Activated T-cell treated with anti-CD3 and anti-CD28 coated beads for 4 hours (primary cell): ENCODE measurements at regions not wholly inside any gene's neighbourhood (a gene's known extent, or its start where the extent isn't known, plus 50 kb on each side); places are given as distances from the start of the nearest gene placed in this dataset.
"Not testable (repeated sequence)": the region's sequence is repeated elsewhere in the genome, so short reads cannot be mapped to it uniquely, and the experiment has no call there.

Source experiments
- DNase-seq: peaks from one replicate; pipeline ENCODE4 v3.0.0-alpha.2; 2020

DNA sequence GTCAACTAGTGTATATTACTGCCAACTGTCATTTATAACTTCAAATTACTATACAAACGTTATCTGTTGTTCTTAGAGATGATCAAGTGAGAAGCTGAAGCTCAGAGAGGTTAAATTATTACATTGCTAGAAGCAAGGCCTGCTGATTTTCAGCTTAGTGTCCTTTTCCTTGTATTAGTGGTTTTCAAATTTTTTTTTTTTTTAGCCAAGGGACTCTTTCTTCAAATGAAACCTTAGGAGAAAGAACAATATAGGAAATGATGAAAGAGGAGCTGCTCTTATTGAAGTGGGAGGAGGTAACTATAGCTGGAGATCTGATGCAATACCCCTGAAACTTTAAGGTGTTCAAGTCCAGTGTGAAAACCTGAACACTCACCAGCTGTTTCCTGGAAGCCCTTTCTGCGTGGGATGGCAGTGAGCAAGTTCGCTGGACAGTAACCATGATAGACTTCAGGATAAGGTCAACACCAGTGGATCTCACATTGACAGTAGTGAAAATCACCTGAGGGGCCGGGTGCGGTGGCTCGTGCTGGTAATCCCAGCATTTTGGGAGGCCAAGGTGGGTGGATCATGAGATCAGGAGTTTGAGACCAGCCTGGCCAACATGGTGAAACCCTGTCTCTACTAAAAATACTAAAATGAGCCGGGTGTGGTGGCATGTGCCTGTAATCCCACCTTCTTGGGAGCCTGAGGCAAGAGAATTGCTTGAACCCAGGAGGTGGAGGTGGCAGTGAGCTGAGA, 376.2 kb downstream of the EDEM1 start:
- DNase-seq = no peak

DNA sequence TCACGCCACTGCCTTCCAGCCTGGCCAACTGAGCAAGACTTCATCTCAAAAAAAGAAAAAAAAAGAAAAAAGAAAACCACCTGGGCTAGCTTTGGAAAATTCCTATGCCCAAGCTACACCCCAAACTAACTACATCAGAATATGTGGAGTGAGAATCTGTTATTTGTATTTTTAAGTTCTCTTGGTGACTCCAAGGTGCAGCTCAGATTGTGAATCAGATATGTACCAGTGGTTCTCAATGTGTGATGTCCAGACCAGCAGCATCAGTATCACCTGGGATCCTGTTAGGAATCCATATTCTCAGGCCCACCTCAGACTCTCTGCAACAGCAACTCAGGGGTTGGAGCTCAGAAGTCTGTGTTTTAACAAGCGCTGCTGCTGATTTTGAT, 376.8 kb downstream of the EDEM1 start:
- DNase-seq = no peak

DNA sequence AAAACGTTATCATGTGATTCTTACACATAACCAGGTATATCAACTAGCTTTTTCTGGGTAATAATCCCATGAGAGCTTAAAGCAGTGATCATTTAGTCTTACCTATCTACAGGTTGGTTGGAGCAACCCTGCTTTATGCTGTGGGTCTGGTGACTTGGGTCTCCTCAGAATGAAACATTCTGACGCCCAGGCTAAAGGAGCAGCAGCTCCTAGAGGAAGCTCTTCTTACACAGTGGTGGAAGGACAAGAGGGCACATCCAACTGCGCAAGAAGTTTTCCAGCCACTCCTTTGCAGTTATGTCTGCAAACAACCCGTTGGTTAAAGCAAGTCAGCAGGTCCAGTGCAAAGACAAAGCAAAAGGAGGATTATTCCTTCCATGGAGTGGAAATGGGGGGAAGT, 377.5 kb downstream of the EDEM1 start:
- no peak for DNase-seq

DNA sequence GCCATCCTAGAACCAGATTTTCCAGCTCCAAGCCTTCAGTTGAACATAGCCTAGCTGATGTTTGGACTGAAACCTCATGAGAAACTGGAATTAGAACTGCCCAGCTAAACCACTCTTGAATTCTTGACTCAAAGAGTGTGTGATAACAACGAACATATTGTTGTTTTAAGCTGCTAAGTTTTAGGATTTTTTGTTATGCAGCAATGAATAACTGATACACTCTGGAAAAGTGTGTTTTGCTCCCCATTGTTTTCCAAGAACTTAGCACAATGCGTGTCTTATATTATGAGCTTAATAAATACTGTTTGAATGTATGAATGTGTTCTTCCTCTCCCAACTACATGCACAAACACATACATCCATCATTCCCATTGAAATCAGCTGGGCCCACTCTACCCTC, 379.6 kb downstream of the EDEM1 start:
- no peak for DNase-seq

DNA sequence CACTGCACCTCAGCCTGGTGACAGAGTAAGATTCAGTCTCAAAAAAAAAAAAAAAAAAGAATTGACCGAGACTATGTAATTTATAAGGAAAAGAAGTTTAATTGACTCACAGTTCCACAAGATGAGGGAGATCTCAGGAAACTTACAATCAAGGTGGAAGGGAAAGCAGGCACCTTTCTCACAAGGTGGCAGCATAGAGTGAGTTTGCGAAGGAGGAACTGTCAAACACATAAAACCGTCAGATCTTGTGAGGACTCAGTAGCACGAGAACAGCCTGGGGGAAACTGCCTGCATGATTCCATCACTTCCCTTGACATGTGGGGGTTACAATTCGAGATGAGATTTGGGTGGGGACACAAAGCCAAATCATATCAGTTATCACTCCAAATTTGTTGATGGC, 380.9 kb downstream of the EDEM1 start:
- DNase-seq = no peak

DNA sequence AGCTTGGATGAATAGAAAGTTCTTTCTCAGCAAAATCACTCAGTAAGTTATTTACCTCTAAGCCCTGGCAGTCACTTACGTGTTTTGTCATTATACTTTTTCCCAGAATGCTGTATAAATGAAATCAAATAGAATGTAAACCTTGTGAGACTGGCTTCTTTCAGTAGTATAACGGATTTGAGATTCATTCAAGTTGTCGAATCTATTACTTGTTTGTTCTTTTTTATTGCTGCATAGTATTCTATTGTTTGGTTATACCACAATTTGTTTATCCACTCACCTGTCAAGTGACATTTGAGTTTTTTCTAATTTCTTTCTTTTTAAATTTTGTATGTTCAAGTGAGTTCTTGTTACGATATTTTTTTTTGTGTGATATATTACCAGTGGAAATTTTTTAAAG, 381.6 kb downstream of the EDEM1 start:
- no peak for DNase-seq

DNA sequence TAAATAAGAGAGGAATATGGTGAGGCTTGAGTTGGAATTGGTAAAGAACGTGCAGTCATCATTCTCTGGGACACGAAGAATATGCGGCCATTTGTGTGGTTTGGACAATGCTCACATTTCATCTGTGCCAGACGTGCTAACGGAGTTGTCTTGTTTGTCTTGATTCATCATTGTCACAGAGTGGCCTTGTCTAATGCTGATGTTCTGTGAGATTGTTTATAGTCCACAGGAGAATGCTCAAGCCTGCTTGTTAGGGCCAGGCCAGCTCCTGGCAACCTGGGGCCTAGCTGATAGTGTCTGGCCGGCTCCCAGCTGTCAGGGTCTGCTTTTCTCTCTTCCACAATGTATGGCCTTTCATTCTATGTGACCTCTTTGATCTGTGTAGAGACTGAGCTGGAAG, 384.7 kb downstream of the EDEM1 start:
- no peak for DNase-seq

DNA sequence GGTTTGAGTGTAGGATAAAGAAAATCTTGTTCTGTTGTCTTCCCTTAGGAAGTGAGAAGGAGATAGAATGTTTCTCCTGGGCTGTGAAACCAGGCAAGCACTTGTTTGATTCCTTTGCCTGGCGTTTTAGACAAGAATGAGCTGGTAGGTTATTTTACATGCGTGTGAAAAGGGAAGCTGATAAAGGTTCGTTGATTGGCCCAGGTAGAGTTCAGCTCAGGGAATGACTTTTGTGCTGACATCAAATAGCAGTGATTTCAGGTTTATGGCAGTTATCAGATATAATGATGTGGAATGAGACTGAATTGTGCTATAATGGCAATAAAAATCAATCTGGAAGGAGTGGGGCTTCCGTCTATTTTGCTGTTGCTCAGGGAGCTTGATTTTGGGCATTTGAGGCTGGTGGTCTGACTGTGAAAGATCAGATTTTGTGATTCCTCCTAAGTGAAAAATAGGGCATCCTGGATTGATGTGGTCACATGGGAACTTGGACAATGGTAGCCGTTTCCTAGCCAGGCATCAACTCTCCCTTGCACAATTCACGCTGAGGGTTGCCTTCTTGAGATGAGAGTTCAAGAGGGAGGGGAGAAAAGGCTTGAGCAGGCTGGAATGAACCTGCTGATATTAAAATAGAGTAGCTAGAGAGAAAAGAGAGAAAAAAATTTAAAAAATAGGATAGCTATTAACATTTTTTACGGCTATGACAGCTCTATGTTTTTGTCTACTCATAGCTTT, 388.9 kb downstream of the EDEM1 start:
- DNase-seq = no peak

DNA sequence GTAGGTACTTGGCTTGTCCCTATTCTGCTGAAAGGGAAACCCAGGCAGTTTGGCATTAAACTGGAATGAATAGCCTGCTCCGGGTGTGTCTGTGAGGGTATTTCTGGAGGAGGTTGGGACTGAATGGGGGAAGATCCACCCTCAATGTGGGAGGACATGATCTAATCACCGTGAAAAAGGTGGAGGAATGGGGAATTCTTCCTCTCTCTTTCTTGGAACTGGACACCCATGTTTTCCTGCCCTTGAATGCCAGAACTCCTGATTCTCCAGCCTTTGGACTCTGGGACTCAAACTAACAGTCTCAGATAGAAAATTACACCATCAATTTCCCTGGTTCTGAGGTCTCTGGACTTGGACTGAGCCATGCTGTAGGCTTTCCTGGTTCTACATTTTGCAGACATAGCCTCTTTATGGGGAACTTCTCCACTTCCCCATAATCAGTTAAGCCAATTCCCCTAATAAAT, 391.7 kb downstream of the EDEM1 start:
- no peak for DNase-seq

DNA sequence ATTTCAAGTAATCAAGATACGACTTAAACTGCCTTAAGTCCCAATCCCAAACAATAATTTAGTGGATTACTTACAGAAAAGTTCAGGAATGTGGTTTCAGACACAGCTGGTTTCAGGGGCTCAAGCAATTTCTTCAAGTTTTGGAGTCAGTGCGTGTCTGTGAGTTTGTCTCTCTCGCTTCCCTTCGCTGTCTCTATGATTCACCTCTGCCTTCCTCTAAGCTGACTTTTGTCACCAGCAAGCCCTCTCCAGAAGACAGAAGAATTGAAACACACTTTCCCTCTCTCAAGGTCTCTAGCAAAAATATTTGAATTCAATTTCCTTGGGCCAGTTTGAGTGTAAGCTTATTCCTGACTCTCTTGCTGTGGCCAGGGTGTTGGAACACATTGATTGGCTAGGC, 392.4 kb downstream of the EDEM1 start:
- DNase-seq = no peak

DNA sequence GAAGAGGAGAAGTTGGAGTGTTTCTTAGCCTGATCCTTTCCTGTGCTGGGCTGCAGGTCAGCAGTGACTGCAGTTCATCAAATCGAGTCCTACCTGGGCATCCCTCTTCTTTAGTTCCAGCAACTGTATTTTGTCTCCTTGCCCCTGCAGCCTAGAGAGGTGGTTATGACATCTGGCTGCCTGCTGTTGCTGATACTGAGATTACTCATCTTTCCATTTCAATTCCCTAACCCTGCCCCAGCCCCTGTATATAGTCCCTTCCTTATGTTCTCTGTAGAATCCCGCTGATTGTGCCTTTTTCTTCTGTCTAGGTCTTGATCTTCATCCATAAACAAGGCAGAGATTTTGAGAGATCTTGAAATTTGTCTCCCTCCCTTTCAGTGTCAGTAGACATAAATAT, 393.3 kb downstream of the EDEM1 start:
- no peak for DNase-seq

DNA sequence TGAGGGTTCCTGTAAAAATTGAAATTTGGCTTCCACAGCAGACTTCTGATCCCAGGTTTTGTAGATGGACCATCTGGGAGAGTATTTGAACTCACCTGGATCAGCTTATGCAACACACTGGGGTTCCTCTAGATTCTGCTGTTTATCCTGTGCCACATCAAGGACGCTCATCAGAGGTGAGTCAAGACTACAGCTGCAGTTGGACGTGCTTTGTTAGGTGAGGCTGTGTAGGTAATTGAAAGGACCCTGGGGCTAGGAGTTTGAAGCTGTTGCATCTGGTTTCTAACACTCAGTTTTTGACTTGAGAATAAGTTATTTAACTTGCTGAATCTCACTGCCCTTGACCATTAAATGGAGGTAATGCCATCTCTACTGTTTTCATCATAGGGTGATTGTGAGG, 394.2 kb downstream of the EDEM1 start:
- DNase-seq = no peak

DNA sequence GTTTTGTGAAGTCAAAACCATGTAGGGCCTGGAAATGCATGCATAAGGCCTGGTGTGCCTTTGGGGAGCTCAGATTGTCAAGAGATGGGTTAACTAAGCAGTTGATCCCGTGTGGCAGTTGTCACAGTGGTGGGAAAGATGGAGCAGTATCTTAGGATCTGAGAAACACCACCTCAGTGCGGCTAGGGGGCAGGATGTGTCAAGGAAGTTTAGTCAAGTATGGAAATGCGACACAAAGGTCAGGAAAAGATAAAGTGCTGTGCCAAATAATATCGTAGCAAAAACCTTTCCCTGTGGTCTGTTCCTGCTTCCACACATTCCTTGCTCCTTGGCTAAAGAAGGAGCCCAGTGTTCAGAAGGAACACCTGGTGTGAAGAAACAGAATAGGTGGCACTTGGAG, 396.4 kb downstream of the EDEM1 start:
- no peak for DNase-seq

DNA sequence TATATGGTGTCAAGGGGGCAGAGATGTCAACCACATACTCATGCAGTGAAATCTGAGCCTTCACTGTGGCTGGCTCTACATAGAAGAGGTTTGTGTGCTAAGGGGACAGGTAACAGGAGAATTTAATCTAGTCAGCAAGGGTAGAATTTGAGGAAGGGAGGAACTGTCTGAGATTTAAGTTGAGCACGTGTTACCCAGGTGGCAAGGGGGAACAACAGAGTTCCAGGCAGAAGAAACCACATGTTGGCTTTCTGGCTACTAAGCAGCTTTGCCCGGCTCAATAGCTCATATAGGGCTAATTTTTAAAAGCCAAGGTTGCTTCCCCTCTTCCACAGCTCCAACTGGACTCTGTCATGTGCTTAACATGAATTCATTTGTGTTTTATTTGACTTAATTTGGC, 397.6 kb downstream of the EDEM1 start:
- DNase-seq = no peak

DNA sequence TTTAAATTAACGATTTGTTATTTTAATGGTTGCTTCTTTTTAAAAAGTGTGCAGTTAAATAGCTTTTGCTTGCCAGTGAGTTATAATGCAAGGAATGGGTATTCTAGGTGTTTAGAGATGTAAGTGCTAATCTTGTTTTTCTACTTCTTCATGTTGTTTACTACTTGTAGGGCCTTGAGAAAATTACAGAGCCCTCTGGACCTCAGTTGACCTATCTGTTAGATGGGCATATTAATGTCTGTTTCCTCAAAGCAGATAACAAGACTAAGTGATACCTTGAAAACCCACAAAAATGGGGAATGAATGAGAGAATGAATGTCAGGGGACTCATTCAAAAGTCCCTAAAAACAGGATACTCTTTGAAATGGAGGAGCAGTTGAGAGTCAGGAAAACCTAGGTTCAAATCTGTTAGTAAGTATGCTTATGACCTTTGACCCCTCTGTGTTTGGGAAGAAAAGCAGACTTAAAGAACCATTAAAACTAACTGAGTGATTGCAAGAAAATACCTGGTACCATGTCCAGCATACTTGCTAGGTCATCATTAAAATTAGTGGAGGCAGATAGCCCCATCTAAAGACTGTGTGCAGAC, 419.5 kb downstream of the EDEM1 start:
- DNase-seq = no peak

DNA sequence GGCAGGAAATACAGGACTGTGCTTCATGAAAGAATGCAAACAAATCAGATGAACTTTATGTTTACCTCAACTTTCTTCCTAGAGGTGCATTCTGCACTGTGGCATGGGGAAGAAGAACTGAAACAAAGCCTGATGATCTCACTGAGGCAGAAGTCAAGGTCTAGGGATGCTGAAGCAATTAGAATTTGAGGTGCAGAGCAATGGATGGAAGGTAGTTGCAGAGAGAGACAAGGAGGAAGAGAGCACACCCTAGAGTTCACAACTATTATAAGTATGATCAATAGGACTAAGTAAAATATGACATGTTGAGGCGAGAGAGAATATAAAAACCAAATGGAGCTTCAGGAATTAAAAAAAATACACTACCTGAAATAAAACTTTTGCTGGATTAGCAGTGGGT, 420.1 kb downstream of the EDEM1 start:
- no peak for DNase-seq

DNA sequence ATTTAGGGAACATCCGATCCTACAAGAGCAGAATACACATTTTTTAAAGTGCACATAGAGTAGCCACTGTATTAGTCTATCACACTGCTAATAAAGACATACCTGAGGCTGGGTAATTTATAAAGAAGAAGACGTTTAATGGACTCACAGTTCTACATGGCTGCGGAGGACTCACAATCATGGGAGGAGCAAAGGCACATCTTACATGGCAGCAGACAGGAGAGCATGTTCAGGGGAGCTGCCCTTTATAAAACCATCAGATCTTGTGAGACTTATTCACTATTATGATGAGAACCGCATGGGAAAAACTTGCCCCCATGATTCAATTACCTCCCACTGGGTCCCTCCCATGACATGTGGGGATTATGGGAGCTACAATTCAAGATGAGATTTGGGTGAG, 421.5 kb downstream of the EDEM1 start:
- not testable (repeated sequence) for DNase-seq

DNA sequence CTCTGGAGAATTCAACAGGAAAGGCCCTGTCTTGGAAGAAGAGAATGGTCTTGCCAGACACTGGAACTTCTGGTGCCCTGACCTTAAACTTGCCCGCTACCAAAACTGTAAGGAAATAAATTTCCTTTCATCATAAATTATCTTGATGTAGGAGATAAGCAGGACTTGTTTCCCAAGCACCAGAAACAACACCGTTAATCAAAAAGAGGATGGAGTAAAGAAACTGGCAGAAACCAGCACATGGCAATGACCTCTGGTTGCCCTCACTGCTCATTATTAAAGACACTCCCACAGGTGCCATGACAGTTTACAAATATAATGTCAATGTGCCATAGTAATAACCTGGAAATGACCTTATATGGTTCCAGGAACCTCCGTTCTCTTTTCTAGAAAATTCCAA, 426.1 kb downstream of the EDEM1 start:
- DNase-seq = no peak

DNA sequence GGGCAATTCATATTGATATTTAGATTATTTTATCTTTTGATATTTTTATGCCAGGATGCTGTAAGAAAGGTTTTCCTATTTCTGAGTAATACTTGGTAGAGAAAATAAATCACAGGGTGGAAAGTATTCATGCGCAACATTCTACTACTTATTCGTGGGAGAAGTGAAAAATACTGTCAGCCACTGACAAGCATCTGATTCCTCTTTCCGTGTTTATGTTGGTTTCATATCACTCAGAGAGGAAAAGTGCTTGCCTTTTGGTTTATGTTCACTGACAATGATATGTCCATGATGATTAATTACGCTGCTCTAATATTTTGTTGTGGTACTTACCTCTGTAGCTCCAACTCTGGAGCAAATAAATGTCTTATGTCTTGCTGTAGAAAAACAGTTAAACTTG, 429.4 kb downstream of the EDEM1 start:
- no peak for DNase-seq

DNA sequence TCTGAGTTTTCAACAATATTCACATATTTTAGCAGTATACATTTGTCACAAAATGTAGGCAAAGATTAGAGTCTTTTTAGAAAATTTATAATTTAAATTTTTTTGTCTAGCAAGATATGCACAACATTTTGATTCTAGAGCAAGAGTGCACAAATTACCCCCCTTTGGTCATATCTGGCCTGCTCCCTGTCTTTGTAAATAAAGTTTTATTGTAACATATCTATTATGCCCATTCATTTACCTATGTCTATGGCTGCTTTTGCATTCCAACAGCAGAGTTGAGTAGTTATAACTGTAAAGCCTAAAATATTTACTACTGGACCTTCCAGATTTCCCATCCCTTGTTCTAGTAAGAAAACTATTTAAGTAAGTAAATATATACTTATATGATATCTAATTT, 430.7 kb downstream of the EDEM1 start:
- no peak for DNase-seq

DNA sequence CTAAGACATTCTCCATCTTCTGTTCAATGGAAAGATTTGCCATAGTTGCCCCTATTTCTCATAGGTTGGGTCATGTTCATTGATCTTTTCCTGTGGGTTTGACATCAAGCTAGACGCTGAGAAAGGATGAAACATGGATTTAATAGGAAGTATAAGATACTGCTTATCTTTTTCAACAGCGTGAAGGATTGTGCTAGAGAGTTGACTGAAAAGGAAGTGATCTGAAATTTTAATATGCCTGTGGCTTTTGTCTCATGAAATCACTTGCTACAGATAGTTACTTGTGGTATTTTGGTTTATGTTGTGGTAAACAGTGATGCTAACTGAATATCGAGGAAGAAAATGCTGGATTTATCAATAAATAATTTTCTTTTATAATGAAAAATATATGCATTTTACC, 442.9 kb downstream of the EDEM1 start:
- no peak for DNase-seq

DNA sequence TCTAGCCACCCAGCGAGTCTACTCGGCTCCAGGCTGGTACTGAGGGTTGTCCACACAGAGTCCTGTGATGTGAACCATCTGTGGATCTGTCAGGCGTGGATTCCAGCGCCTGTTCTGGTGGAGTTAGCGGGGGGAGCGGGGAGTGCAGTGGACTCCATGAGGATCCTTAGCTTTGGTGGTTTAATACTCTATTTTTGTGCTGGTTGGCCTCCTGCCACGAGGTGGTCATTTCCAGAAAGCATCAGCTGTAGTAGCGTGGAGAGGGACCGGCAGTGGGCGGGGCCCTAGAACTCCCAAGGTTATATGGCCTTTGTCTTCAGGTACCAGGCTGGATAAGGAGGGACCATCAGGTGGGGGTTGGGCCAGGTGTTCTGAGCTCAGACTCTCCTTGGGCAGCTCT, 446.5 kb downstream of the EDEM1 start:
- no peak for DNase-seq

DNA sequence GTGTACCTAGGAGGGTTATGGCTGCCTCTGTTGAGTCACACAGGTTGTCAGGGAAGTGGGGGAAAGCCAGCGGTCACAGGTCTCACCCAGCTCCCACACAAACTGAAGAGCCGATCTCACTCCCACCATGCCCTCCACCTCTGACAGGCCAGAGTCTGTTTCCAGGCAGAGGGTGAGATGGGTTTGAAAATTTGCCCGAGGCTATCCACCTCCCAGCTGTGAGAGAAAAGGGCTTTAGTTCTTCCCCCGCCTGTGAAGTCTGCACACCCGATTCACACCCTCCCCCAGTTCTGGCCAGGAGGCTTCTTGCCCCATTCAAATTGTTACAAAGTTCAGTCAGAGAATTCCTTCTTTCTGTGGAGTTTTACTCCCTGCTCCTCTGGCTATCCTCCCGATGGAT, 446.9 kb downstream of the EDEM1 start:
- no peak for DNase-seq

DNA sequence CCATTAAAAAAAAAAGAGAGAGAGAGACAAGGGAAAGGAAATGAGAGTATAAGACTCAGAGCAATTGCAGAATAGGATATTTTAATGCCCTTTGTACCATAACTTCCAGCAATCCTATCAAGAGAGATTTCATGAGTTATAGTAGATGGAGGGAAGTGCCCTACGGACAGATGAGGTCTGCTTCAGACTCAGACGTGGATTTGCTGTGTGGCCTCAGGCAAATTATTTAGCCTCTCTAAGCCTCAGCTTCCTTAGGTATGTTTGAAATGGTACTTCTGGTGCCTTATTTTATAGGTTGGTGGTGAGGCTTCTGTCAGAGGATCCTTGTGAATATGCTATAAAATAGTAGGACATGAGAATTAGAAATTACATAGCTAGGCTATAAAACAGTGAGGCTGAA, 448.2 kb downstream of the EDEM1 start:
- DNase-seq = no peak
